H1 (cell line): ENCODE measurements at regions not wholly inside any gene's neighbourhood (a gene's known extent, or its start where the extent isn't known, plus 50 kb on each side); places are given as distances from the start of the nearest gene placed in this dataset.

Experiments
- CTCF ChIP-seq, 3 experiments: IDR thresholded peaks; 1 replicate in 2 of 3; 2 replicates in 1 of 3; pipeline versions ENCODE4 v1.5.1 to v1.6.1; 2011; ENCODE audit warnings: low read length in 3 of 3, mild to moderate bottlenecking in 3 of 3, inconsistent platforms in 2 of 3, low read depth in 1 of 3, moderate library complexity in 1 of 3; ENCODE audit not compliant: insufficient read depth in 1 of 3; ENCODE audit errors: control extremely low read depth in 1 of 3

- peak; percentile 13 to 44 (median 41) for TF ChIP-seq CTCF (IDR thresholded peaks at IDR 0.05; ENCODE audit: control extremely low read depth in 1 of 3, insufficient read depth in 1 of 3, low read depth in 1 of 3, low read length in 3 of 3)
- TF ChIP-seq, all 59 proteins: peak for 5
These were observed 229.6 kb upstream of the AGTR2 start (continued) for GRCh38 chrX:115940888-115941332.
